GM21825 (cell line): ENCODE measurements at regions not wholly inside any gene's neighbourhood (a gene's known extent, or its start where the extent isn't known, plus 50 kb on each side); places are given as distances from the start of the nearest gene placed in this dataset.
"Not testable (repeated sequence)": the region's sequence is repeated elsewhere in the genome, so short reads cannot be mapped to it uniquely, and the experiment has no call there.

ENCODE experiments used
- ATAC-seq: cut with Tn5 transposase; IDR thresholded peaks from one replicate; pipeline ENCODE4 v1.9.1; 2021; ENCODE audit warnings: mild to moderate bottlenecking, moderate library complexity; ENCODE audit not compliant: unreplicated experiment

GRCh38 chr10:3959370-3960325, 174.6 kb upstream of the KLF6 start:
- ATAC-seq = no peak

GRCh38 chr10:3958472-3958996, 173.5 kb upstream of the KLF6 start:
- no peak for ATAC-seq

DNA sequence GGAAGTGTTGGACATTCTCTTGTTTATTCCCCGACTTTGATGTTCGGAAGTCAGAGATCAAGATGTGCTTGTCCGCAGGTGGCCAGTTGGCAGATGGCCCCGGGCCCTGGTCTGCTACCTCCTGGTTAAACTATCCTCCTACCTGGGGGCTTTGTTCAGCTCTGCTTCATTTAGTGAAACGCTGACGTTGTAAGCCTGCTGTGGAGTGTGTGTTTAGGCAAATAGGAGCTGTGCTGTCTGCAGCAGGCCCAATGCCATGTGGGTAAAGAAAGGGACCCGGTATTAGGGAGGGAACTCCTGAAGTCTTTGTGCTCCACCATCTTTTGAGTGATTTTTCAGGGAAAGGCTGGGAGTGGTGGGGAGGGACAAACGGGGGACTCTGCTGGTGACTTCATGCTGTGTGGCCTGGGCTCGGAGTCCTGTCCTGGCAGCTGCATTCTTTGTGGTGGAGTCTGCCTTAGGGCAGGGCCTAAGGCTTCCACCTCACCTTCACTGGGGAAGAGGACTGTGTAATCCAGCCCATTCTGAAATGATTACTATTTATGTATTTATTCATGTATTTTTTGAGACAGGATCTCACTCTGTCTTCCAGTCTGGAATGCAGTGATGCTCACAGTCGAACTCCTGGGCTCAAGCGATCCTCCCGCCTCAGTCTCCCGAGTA, 171.1 kb upstream of the KLF6 start:
- no peak for ATAC-seq

DNA sequence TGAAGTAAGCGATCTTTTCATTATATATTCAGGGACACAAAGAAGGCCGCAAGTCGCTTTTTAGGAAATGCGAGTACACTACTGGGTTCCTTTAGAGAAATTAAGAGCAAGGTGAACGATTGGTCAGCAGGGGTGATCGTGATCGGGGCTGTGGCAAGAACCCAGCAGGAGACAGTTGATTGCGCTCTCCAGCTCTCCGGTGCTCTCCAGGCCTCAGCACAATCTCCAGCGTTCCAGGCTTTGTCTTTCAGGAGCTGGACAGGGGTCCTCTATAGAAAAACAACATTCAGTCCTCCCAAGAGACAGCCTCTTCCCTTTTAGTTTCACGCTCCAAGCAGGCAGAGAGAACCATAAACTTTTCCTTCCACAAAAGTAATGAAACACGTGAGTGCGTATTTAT, 170.5 kb upstream of the KLF6 start:
- no peak for ATAC-seq

DNA sequence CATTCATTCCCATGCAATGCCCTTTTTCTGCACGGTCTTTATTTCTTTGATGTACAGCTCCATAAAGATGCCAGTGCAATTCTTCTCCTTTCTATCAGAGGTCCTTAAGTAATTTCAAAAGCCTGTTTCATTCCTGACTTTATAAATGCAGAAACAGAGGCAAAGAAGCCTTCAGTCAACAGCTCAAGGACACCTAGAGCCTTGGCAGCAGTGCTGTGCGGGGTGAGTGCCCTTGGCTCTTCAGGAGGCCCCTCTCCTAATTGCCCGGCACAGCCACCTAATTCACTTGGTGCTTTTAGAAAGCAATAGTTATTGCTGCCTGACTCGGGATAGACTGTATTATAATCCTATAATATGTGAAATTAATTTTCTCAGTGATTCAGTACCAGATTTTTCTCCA, 169.6 kb upstream of the KLF6 start:
- ATAC-seq = no peak

GRCh38 chr10:3954007-3954406, 169.0 kb upstream of the KLF6 start:
- not testable (repeated sequence) for ATAC-seq

GRCh38 chr10:3951993-3952392, 167.0 kb upstream of the KLF6 start:
- ATAC-seq = no peak

GRCh38 chr10:3950676-3951275, 165.8 kb upstream of the KLF6 start:
- ATAC-seq = no peak

DNA sequence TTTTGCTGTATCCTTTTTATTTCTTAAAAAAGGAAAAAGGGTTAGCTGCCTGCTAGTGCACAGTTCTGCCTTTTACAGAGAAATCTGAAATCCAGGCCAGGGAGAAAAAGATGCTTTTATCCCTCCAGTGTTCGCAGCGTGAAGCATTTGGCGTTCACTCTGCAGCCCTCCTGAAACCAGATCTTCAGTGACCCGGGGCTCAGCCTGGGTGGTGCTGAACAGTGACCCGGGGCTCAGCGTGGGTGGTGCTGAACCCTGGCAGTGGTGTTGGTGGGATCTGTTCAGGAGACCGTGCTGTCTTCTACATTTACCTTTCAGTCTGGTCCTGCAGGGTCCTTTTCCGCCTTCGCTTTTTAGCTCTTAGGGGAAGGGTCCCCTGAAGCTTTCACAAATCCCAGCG, 164.7 kb upstream of the KLF6 start:
- ATAC-seq = no peak

- no peak for ATAC-seq
These were observed 163.8 kb upstream of the KLF6 start for GRCh38 chr10:3948843-3949242.

DNA sequence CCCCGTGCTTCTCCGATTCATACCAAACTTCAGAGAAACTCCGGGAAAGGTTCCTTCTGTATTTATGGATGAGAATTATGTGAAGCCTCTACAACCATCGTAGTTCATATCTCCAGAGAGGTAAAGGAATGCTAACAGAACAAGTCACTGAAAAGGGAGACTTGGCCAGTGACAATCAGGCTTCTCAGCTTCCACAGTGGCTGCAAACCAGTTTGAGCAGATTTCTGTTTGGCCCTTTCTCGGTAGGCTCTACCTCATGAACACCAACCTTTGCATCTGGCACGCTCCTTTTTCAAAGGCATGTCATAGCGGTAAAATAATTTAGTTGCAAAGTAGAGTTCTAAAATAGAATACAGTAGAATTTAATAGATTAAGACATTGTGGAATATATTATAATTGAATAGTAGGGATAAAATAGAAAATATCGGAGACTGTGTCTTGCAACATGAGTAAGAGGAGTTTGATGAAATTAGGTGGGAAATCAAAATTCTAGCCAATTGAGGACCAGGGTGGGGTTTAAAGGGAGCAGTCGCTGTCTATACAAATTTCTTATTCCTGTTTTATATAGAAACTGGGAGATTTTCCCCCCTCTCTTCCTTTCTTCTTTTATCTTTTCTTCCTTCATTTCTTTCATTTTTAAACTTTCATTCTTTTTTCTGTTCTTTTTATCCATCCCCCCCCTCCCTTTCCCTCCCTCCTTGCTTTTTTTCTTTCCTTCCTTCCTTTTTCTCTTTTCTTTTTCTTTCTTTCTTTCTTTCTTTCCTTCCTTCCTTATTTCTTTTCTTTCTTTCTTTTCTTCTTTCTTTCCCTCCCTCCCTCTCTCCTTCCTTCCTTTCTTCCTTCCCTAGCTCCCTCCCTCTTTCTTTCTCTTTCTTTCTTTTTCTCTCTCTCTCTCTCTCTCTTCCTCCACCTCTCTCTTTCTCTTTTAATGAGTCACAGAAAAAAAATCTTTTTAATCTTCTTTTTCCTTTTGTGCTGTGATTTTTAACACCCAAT, 161.5 kb upstream of the KLF6 start:
- ATAC-seq = no peak

DNA sequence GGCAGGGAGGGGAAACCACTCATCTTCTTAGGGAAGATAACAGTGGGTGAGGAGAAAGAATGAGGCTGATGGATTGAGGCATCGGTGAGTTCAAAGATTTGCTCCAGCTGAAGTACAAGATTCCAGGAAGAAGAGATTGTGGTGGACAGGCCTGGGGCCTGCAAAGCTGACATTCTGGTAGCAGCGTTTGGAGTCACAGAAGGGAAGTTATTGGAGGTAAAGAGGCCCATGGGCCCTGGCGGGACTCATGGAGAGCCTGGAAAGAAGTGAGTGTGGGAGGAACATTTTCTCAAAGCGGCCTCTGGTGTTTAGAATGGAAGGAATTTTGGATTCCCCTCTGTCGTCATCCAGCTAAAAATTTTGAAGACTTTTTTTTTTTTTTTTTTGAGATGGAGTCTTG, 160.0 kb upstream of the KLF6 start:
- no peak for ATAC-seq

DNA sequence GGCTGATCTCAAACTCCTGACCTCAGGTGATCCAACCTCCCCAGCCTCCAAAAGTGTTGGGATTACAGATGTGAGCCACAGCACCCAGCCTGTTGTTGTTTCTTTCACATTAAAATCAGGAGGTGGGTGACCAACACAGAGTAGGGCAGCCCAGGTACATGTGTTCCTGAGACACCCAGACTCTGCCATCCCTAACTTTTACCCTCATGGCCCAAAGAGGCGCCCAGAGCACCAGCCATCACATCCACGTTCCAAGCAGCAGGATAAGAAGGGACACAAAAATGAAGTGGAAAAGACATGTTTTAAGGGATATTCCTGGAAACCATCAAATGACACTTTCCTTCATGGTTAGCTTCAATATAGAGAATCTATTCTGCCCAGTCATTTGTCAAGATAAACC, 159.6 kb upstream of the KLF6 start:
- no peak for ATAC-seq

DNA sequence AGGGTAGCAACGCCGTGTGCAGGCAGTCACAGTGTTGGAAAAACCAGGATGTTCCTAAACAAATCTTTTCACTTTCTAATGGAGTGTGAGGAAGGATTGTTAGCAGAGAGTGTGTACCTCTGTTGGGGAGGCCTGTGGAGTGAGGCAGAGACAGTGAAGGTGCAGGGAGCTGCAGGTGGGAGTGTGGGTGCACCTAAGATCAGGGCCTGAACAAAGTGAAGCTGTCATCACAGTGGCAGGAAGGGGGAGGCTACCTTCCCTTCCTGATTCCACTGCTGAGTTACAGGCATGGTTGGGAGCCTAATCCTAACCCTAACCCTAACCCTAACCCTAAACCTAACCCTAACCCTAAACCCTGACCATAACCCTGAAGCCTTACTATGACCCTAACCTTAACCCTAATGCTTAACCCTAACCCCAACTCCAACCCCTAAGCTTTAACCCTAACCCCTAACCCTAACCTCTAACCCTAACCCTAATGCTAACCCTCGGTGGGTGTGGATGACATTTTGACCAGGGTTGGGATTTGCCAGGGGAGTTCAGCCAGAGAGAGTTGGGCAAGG, 158.8 kb upstream of the KLF6 start:
- ATAC-seq = no peak

- ATAC-seq = no peak
These were observed 158.0 kb upstream of the KLF6 start for GRCh38 chr10:3942937-3943489.

DNA sequence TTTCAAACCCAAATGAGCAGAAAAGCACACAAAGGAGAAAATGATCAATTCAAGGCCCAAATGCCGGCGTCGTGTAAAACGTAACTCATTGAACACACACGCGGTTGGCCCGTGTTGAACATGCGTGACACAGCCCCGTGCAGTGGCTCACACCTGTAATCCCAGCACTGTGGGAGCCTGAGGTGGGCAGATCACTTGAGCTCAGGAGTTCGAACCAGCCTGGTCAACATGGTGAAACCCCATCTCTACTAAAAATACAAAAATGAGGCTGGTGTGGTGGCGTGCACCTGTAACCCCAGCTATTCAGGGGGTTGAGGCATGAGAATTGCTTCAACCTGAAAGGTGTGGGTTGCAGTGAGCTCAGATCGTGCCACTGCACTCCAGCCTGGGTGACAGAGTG, 156.7 kb upstream of the KLF6 start:
- no peak for ATAC-seq

DNA sequence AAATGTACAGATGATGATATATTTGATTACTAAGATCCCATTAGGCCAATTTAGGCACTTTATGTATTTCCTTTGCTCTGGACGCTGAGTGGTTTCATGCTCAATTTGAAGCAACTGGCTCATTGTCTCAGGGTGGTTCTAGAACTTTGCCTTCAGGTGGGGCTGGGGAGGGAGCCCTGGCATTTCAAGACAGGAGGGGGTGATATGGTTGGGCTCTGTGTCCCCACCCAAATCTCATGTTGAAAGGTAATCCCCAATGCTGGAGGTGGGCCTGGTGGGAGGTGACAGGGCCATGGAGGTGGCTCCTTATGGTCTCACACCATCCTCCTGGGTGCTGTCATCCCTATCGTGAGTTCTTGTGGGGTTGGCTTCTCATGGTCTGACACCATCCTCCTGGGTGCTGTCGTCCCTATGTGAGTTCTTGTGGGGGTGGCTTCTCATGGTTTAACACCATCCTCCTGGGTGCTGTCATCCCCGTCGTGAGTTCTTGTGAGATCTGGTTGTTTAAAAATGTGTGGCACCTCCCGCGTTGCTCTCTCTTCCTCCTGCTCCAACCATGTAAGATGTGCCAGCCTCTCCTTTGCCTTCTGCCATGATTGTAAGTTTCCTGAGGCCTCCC, 151.5 kb upstream of the KLF6 start:
- ATAC-seq = no peak

DNA sequence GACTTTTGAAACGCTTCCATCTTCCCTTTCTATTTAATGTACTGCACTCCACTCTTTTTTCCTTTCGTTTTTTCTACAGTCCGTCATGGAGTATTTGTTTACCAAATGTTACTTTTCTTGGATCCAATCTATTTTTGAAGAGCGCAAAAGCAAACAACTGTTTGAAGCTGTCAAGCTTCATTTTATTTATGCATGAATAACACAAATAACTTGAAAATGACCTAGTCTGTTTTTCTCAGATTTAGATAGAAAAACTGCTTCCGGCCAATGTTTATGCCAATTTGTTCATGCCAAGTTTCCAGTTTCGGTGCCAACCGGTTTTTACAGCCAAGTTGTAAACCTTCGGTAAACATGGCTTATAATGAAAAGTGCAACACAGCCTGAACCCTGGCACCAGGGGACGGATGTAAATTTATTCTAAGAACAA, 150.9 kb upstream of the KLF6 start:
- no peak for ATAC-seq

DNA sequence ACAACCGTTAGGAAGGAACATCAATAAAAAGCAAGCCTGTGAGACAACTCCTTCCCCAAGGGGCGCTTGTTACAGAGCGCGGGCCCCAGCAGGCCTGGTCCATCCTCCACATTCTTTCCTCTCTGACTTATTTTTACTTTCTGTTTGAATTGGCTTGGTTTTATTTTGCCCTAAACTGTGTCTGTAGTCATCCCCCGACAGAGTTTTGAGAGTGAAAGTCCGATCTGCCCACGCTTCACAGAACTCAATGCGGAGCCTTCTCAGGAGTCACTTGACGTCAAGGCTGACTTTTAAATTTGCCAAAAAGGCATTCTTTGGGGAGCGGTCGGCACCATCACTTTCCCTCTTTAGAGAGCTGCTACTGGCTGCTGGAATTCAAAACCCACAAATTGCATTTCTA, 150.1 kb upstream of the KLF6 start:
- ATAC-seq = peak; percentile 96
